Endothelial cell of umbilical vein (primary cell): ENCODE measurements at regions not wholly inside any gene's neighbourhood (a gene's known extent, or its start where the extent isn't known, plus 50 kb on each side); places are given as distances from the start of the nearest gene placed in this dataset.

Experiments
- BruUV-seq: library from RNA; stranded (reverse); fragments of 400-500 nt; replicated peaks from 2 replicates; lab custom pipeline; 2021; lab: Mats Ljungman, UMichigan
- CTCF ChIA-PET: fragments of 300-600, 350-600 bp; sonication (Branson Sonifier 250); formaldehyde crosslinking; loops from one replicate; lab custom pipeline; 2021; ENCODE audit warnings: antibody characterized with exemption, inconsistent platforms; lab: Charles Lee
- POLR2A ChIA-PET: fragments of 300-600, 350-600 bp; sonication (Branson Sonifier 250); formaldehyde crosslinking; loops from one replicate; lab custom pipeline; 2021; ENCODE audit warnings: antibody characterized with exemption, inconsistent platforms; lab: Charles Lee
- DNase-seq: peaks from one replicate; pipeline ENCODE4 v3.0.0-alpha.2; 2011; ENCODE audit warnings: low read depth, low spot score
- FAIRE-seq: peaks from 2 replicates; lab custom pipeline; 2011; peaks lifted over from hg19 to GRCh38; lab: Jason Lieb, UNC
- H2AFZ ChIP-seq: 2 replicates; pipeline ENCODE4 v1.6.0; 2012; ENCODE audit warnings: low read depth, low read length, control low read depth, inconsistent platforms
- H3K27ac ChIP-seq: 2 replicates; pipeline ENCODE4 v1.5.1; 2011; ENCODE audit warnings: low read depth, mild to moderate bottlenecking, control low read depth, low read length, moderate library complexity; ENCODE audit not compliant: insufficient read depth
- H3K27me3 ChIP-seq, 2 experiments: 2 replicates each; pipeline versions ENCODE4 v1.6.0 to v1.6.1; 2011; ENCODE audit warnings: low read length in 2 of 2, mixed read lengths in 1 of 2; ENCODE audit not compliant: control insufficient read depth in 2 of 2, insufficient read depth in 2 of 2
- H3K36me3 ChIP-seq, 2 experiments: 2 replicates in 1 of 2; 3 replicates in 1 of 2; pipeline ENCODE4 v1.5.1; 2011; ENCODE audit warnings: low read length in 2 of 2, mild to moderate bottlenecking in 1 of 2, moderate library complexity in 1 of 2; ENCODE audit not compliant: control insufficient read depth in 2 of 2, insufficient read depth in 2 of 2; ENCODE audit errors: extremely low read depth in 1 of 2
- H3K4me1 ChIP-seq: 3 replicates; pipeline ENCODE4 v1.5.1; 2011; ENCODE audit warnings: mild to moderate bottlenecking, low read length; ENCODE audit not compliant: control insufficient read depth, insufficient read depth; ENCODE audit errors: extremely low read depth
- H3K4me2 ChIP-seq: 2 replicates; pipeline ENCODE4 v1.6.1; 2011; ENCODE audit warnings: low read length, control low read depth, mixed read lengths; ENCODE audit not compliant: insufficient read depth
- H3K4me3 ChIP-seq, 3 experiments: fragments of 200-600 bp in 1 of 3; sonication (generic), shearing (Covaris generic) in 1 of 3; replicated peaks in 1 of 3; 2 replicates each; pipeline ENCODE4 v1.5.1; 2011 to 2016; ENCODE audit warnings: control low read depth in 3 of 3, low read length in 3 of 3, mild to moderate bottlenecking in 2 of 3, inconsistent platforms in 1 of 3, low read depth in 1 of 3, moderate library complexity in 1 of 3; ENCODE audit not compliant: insufficient read depth in 1 of 3
- H3K79me2 ChIP-seq: 2 replicates; pipeline ENCODE4 v1.6.0; 2012; ENCODE audit warnings: low read length, inconsistent platforms; ENCODE audit not compliant: control insufficient read depth, insufficient read depth
- H3K9ac ChIP-seq: replicated peaks from 2 replicates; pipeline ENCODE3; 2011; ENCODE audit warnings: low read length, control low read depth; ENCODE audit not compliant: insufficient read depth; ENCODE audit errors: extremely low read depth
- H3K9me1 ChIP-seq: replicated peaks from 3 replicates; pipeline ENCODE4 v1.6.0; 2011; ENCODE audit warnings: mild to moderate bottlenecking, low read length; ENCODE audit not compliant: control insufficient read depth, insufficient read depth; ENCODE audit errors: extremely low read depth
- H3K9me3 ChIP-seq: replicated peaks from 2 replicates; pipeline ENCODE4 v1.5.1; 2012; ENCODE audit warnings: low read length, inconsistent platforms; ENCODE audit not compliant: control insufficient read depth, insufficient read depth
- H4K20me1 ChIP-seq: replicated peaks from 2 replicates; pipeline ENCODE3; 2011; ENCODE audit warnings: mild to moderate bottlenecking, low read length; ENCODE audit not compliant: control insufficient read depth, insufficient read depth; ENCODE audit errors: extremely low read depth
- EZH2 ChIP-seq: IDR thresholded peaks from 2 replicates; pipeline ENCODE4 v1.6.1; 2012; ENCODE audit warnings: borderline replicate concordance, low read depth, mild to moderate bottlenecking, moderate library complexity, low read length, inconsistent platforms; ENCODE audit not compliant: severe bottlenecking
- FOS ChIP-seq: IDR thresholded peaks from 2 replicates; pipeline ENCODE4 v1.6.1; 2011; ENCODE audit warnings: mild to moderate bottlenecking, low read length, moderate library complexity, borderline replicate concordance; ENCODE audit not compliant: insufficient read depth
- GATA2 ChIP-seq: IDR thresholded peaks from 2 replicates; pipeline ENCODE4 v1.7.0; 2011; ENCODE audit warnings: low read depth, mild to moderate bottlenecking, moderate library complexity, mixed read lengths, low read length; ENCODE audit not compliant: insufficient read length, insufficient read depth
- JUN ChIP-seq: IDR thresholded peaks from 2 replicates; pipeline ENCODE4 v1.6.1; 2011; ENCODE audit warnings: borderline replicate concordance, low read depth; ENCODE audit not compliant: insufficient read length, insufficient read depth
- MYC ChIP-seq: IDR thresholded peaks from one replicate; pipeline ENCODE4 v1.6.1; 2011; ENCODE audit warnings: mild to moderate bottlenecking, low read depth, low read length
- POLR2A ChIP-seq: IDR thresholded peaks from 2 replicates; pipeline ENCODE4 v1.6.1; 2012; ENCODE audit warnings: low read depth, mild to moderate bottlenecking, control low read depth, low read length
- POLR2AphosphoS5 ChIP-seq: IDR thresholded peaks from 2 replicates; pipeline ENCODE4 v1.6.1; 2012; ENCODE audit warnings: low read depth, mild to moderate bottlenecking, control low read depth, low read length, moderate library complexity; ENCODE audit not compliant: insufficient read depth
- dilution Hi-C: fragments of 300-500 bp; cut with MboI; formaldehyde crosslinking; loops from one replicate; pipeline ENCODE4 v1.15.0; 2019; ENCODE audit warnings: low sequenced_read_pairs; ENCODE audit not compliant: extremely low pct_ligation_motif_present
- intact Hi-C: fragments of 100-400 bp; cut with micrococcal nuclease; formaldehyde crosslinking; loops from one replicate; pipeline ENCODE4 v1.10.0; 2022
- TF ChIP-seq, protein P1 (sequence below), 2 donors: IDR thresholded peaks; 1 replicate in 1 of 2; 2 replicates in 1 of 2; pipeline ENCODE4 v1.5.1; 2011; ENCODE audit warnings: low read length in 2 of 2, mild to moderate bottlenecking in 2 of 2, moderate library complexity in 2 of 2, control low read depth in 1 of 2, inconsistent platforms in 1 of 2, low read depth in 1 of 2; ENCODE audit not compliant: insufficient read depth in 1 of 2; ENCODE audit errors: extremely low read depth in 1 of 2
- TF ChIP-seq, protein P2 (sequence below): IDR thresholded peaks from 2 replicates; pipeline ENCODE4 v1.6.1; 2011; ENCODE audit not compliant: insufficient read depth, insufficient read length

DNA sequence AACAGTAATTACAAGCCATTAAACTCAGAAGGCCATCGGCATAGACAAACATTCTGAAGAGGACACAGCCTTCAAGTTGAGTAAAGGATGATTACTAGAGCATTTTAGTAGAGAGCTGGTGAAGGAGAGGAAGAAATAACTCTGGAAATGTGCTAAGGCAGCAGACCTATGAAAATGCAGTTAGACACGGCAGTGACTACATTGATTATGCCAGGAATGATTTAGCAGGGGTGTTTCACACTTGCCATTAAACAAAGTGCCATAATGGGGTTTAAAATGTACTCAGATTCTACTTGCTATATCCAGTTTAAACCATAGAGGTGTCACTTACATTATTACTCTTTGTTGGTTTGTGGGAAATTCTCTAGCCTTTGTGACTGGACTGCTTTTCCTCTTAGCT is 372.3 kb downstream of the CPS1 start:
- no peak for TF ChIP-seq POLR2AphosphoS5
- DNase-seq (no peak), FAIRE-seq (no peak)
- H3K79me2 ChIP-seq: no peaks in the 10 kb centered on the region
- no TSS peak for BruUV-seq
- no peaks in the 10 kb centered on the region for H3K9me1 ChIP-seq
- H3K9me3 ChIP-seq: no peaks in the 10 kb centered on the region
- H4K20me1 ChIP-seq: no peaks in the 10 kb centered on the region
- no peaks in the 10 kb centered on the region for H3K36me3 ChIP-seq
- dilution Hi-C loops (no loop called here), intact Hi-C loops (no loop called here)
- H3K4me1 ChIP-seq: no peaks in the 10 kb centered on the region
- ChIA-PET CTCF (no interaction called here), POLR2A (no interaction called here)
- no peak overlapping the region for H3K4me3 ChIP-seq
- H3K27me3 ChIP-seq: no peaks in the 10 kb centered on the region
- no peak overlapping the region for H3K9ac ChIP-seq
- H2AFZ ChIP-seq: no peak overlapping the region
- no peak overlapping the region for H3K4me2 ChIP-seq
- H3K27ac ChIP-seq: no peak overlapping the region

DNA sequence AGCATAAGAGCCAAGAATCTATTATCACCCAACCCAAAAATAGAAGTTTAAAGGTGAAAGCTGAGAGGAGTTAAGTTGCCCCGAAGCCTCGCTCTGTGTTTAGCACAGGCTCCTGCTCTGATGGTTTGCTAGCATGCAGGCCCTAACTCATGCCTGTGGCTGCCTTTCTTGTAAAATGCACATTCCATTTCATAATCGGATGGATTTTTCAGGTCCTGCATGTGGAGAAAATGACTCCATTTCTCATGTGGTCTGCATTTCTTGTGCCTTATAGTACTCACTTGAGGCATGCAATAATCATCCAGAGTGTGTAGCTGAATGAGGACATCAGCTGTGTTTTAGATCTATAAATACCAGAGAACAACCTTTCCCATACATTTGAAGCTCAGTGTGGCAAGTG is 381.8 kb downstream of the CPS1 start:
- Histone ChIP-seq H3K9me1 (no peaks in the 10 kb centered on the region), H3K4me3 (no peak overlapping the region), H3K9me3 (no peaks in the 10 kb centered on the region), H2AFZ (no peak overlapping the region), H3K27me3 (no peaks in the 10 kb centered on the region), H3K4me2 (no peak overlapping the region), H3K79me2 (no peaks in the 10 kb centered on the region), H3K9ac (no peak overlapping the region), H4K20me1 (no peaks in the 10 kb centered on the region), H3K27ac (no peak overlapping the region), H3K4me1 (no peaks in the 10 kb centered on the region), H3K36me3 (no peaks in the 10 kb centered on the region)
- intact Hi-C loops (no loop called here), dilution Hi-C loops (no loop called here)
- DNase-seq (no peak), FAIRE-seq (no peak)
- TF ChIP-seq GATA2 (no peak), EZH2 (no peak), POLR2AphosphoS5 (no peak), MYC (no peak), FOS (no peak), POLR2A (no peak), JUN (no peak)
- TF ChIP-seq, protein P1, sequence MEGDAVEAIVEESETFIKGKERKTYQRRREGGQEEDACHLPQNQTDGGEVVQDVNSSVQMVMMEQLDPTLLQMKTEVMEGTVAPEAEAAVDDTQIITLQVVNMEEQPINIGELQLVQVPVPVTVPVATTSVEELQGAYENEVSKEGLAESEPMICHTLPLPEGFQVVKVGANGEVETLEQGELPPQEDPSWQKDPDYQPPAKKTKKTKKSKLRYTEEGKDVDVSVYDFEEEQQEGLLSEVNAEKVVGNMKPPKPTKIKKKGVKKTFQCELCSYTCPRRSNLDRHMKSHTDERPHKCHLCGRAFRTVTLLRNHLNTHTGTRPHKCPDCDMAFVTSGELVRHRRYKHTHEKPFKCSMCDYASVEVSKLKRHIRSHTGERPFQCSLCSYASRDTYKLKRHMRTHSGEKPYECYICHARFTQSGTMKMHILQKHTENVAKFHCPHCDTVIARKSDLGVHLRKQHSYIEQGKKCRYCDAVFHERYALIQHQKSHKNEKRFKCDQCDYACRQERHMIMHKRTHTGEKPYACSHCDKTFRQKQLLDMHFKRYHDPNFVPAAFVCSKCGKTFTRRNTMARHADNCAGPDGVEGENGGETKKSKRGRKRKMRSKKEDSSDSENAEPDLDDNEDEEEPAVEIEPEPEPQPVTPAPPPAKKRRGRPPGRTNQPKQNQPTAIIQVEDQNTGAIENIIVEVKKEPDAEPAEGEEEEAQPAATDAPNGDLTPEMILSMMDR (IDR thresholded peaks at IDR 0.05; ENCODE audit: extremely low read depth in 1 of 2, insufficient read depth in 1 of 2, low read depth in 1 of 2, low read length in 2 of 2): no peak
- TF ChIP-seq, protein P2, sequence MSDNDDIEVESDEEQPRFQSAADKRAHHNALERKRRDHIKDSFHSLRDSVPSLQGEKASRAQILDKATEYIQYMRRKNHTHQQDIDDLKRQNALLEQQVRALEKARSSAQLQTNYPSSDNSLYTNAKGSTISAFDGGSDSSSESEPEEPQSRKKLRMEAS: no peak
- ChIA-PET CTCF (no interaction called here), POLR2A (no interaction called here)
- BruUV-seq: no TSS peak
